ENCODE measurements at regions not wholly inside any gene's neighbourhood (a gene's known extent, or its start where the extent isn't known, plus 50 kb on each side); places are given as distances from the start of the nearest gene placed in this dataset.

DNA sequence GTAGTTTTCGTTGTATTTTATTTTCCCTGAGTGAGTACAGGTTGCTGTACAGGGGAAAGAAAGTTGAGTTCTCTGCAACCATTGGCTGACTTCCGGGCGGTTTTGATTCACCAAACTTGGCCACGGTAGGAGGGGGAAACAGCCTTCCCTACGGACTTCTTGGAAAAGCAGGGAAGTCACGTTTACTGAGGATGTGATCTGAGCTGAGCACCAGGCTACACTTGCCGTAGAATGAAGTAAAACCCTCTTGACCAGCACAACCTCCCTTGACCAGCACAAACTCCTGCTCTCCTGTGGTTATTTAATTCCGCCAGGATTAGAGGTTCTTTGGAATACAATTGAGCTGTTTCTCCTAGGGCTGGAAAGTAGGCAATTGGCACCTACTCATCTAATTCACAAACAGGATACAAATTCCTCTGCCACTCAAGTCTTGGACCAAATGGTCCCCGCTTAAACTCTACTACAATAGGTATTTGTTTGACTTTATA lies 242.0 kb upstream of the RBFOX1 start:
- DNase-seq = no peak

DNA sequence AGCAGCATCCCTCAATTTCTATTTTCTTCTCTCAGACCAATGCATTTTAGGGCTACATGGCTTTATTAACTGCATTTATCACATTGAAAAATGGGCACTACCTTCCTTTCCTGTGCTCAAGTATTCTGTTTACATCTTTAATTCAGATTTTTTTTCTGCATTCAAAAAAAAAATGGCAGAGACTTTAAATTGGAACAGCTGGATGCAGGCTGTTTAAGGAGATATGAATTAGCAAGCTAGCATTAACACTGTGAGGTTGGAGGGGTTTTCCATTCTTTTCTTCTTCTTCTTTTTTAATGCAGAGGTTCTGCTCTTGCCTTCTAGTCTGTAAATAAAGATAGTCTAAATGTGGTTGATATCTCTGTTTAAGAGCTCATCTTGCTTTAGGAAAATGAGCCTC lies 242.9 kb upstream of the RBFOX1 start:
- DNase-seq = no peak

DNA sequence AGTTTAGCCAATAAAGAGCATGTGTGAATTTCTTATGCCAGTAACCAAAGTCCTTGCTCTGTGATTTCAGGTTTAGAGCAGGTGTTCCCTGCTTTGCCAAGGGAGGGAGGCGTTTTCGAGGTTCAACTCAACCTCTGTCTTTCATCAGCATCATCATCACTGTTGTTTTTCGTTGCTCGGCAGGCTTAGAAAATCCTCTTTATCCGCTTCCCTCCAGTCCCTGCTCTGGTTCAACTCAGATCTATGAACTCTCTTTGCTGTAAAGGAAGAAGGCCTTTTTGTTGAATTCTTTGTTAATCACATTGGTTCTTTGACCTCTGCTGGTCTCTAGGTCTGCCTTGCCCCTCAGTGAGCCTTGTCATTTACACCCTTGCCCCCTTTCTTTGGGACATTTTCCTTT lies 243.9 kb upstream of the RBFOX1 start:
- no peak for DNase-seq

DNA sequence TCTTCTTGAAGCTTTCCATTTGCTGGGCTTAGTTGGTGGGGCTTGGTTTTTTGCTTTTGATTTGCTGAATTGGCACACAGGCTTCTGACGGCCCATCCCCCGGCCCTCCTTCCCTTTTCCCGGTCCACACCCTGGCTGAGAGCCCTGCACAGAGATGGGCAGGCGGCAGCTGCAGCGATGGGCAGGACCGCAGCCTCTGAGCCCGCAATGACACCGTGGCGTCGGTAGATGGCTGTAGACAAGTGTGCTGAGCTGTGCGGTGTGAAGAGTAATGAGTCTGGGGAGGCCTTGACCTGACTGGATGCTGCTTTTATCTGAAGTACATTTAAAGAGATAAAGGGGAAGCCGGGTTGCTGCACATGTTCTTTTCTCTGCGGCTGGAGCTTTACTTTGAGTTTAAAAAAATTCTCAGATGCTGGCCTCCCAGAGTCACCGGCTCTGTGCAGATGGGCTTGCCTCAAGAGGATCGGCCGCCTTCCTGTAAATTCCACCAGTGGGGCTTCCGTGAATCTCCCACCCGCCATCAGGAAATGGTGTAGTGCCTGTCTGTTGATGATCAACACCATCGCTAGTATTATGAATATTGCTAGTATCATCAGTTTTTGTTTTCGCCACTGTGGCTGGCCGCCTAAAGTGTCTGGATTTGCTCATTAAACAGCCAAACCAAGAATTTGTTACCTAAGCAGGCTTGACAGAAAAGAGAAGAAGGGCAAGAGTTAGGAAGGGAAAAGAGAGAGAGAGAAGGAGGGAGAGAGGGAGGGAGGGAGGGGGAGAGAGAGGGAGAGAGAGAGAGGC lies 245.6 kb upstream of the RBFOX1 start:
- DNase-seq = peak; percentile 43

DNA sequence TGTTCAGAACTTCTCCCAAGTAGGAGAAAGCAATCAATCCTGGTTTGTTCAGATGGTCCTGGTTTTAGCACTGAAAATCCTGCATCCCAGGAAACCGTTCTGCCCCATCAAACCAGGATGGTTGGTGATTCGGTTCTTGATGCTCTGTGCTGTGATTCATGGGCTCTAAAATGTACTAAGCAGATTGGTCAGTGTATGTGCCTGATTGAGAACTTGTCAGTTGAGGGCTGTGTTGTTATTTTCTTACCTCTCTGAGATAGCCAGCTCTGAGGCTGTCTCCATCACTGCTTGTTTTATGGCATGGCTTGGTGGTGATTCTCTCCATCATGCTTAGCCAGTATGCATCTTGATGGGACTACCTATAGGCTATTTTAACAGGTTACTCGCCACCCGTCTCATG lies 246.9 kb upstream of the RBFOX1 start:
- no peak for DNase-seq

DNA sequence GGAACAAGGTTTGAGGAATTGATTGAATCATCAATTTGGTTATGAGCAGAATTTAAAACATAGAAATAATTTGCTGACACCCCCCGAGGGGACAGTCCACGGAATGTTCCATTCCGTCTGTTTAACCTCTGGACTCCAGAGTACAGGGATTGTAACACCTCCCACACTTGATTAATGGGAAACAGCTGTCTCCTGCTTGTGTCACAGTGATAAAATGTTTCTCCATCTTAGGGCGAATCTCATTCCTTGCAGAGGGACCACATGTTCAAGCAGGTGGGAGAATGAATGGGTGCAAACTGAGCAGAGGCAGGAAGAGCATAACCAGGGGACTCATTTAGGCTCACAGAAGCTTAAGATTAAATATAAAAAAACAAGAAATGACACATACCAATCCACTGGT lies 249.5 kb upstream of the RBFOX1 start:
- no peak for DNase-seq

DNA sequence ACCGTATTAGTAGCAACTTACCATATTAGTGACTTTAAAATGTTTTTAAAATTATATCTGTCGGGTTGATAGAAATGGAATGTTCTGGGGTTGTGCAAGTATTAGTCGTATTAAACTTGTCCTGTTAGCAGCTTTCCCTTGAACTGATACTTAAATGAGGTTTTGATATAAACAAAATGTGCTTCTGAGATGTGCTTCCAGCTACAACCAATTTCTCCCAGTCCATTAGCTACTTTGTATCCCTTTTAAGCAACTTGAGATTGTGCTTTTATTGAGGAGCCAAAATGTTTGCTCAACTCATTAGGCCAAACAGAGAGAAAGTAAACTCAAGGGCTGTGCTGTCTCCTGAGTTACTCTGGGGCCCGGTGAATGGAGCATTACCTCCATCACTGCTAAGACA lies 255.0 kb upstream of the RBFOX1 start:
- no peak for DNase-seq

DNA sequence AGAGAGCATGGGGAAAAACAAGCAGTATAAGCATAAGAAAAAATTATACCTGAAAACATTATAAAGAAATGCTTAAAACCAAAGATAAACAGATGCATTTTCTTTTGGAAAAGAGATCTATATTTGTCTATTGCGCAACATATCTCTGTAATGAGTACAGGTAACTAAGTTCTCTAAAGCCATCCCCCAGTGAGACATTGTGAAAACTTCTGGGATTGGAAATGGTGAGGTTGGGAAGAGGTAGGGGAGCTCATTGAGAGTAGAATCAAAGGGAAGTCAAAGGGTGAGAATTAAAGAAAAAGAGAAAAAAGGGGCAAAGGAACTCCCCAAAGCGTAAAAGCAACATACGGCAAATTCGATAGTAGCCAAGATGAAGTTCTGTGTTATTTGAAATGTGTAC lies 257.9 kb upstream of the RBFOX1 start:
- no peak for DNase-seq

DNA sequence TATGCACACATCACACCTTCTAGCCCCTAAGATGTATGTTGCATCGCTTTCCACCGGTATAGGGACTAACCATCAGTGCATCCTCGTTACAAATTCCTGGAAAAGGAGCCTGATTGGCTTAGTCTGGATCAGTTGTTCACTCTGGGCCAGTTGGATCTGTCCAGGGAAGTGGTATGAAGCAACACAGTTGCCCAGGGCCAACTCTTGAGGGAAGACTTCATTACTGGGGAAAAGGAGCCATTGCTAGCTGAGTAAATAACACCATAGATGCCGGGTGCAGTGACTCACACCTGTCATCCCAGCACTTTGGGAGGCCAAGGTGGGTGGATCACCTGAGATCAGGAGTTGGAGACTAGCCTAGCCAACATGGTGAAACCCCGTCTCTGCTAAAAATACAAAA lies 275.2 kb upstream of the RBFOX1 start:
- DNase-seq = no peak

DNA sequence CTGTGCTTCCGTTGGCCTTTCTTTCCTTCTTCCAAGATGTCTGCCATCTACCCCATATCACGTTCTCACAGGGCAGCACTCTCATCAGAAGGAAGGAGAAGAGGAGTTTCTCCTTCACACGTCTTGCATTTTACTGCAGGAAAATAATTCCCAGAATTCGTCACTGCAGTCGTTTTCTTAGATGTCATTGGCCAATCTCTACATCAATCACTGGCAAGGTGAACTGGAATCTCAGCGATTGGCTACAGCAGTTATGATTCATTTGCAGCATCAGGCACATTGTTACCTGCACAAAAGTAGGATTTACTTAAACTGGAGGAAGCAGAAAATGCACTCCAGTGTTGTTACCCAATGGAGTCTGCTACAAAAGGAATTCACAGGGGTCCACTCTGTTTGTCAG lies 277.2 kb upstream of the RBFOX1 start:
- DNase-seq = peak; percentile 27

DNA sequence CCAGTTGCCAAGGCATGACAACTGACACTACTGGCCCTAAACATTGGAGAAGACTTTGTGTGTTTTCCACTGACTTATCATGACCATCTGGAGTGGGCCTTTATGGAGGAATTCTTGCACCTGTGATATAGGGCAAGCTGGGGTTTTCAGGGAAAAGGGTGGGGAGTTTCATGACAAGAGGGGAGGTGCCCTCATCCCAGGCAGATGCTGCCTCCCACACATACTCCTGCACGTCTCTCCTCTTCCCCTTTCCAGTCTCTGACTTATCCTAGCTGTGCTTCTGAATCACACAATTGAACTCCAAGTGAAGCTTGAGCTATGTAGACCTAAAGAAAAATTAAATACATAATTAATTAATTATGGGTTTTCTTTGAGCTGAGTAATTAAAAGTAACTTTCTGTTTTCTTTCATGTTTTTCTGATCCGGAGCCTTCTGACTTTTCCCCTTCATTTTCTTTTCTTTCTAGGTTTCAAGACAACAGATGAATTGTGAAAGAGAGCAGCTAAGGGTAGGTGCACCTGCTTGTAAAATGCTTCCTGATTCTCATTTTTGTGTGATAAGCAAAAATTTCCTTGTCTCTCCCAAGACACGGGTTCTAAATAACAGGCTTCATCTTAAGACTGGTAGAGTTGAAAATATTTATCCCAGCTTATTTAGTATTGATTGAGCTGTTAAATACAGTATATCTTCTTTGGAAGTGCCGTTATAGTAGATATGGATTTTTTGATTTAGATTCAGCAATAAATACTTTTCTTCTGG lies 280.9 kb upstream of the RBFOX1 start:
- no peak for DNase-seq

DNA sequence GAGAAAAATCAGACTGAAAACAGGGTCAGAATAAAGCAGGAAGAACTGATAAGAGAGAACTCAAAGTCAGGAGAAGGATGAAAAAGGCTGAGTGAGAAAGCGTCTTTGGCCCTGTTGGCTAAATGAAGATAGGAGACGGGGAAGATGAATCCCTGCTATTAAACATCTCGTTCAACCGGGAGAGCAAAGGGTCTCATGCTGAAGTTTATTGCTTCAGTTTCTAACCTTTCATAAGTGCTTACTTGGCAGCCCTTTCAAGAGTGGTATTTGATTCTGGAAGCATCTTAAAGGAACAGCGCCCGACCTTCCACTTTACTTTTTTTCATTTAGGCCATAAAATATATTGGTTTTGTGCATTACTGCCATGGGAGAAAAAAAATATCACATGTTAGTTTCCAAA lies 288.3 kb upstream of the RBFOX1 start:
- no peak for DNase-seq

DNA sequence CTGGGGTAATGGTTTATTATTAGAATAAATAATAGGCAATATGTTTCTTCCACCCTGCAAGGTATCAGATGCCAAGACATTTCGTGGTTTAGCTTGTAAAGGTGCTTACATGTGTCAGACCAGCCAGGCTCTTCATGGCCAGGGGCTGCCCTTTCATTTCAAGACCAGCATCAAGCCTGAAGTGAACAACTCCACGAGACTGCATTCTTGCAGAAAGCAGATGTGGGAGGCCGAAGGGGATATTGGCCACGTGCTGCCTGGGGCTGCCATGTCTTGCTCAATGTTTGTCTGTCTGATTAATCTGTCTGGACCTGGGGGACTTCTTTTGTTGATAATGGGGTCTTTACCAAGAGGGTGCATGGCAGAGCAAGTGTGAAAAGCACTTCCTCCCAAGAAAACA lies 294.2 kb upstream of the RBFOX1 start:
- DNase-seq = no peak

DNA sequence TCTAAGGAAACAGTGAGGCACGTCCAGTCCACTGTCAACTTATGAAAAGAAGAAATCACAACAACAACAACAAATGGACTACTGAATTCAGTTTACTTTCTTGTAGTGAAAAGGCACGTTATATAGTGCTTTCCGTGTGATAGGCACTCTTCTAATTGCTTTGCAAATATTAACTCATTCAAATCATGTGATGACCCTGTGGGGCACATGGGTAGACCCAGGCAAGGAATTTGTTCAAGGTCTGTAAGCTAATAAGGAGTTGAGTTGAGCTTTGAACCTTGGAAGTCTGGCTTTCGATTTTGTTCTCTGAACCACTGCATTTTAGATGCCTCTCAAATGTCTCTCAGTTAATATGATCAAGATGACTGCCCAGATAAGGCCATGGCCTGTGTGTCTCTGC lies 295.1 kb upstream of the RBFOX1 start:
- DNase-seq = no peak

DNA sequence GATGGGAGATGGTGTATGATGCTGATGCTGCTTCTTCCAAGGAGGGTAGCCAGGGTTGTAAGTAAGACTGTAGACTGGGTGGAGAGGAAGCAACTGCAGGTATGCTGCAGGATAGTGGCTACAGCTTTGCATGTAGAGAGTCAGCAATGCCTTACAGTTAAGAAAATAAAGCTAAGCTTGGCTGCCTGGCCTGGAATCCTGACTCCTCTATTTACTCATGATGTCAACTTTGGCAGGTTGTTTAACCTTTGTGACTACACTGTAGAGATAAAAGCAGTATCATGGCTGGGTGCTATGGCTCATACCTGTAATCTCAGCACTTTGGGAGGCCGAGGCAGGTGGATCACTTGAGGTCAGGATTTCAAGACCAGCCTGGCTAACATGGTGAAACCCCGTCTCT lies 301.6 kb upstream of the RBFOX1 start:
- DNase-seq = no peak

DNA sequence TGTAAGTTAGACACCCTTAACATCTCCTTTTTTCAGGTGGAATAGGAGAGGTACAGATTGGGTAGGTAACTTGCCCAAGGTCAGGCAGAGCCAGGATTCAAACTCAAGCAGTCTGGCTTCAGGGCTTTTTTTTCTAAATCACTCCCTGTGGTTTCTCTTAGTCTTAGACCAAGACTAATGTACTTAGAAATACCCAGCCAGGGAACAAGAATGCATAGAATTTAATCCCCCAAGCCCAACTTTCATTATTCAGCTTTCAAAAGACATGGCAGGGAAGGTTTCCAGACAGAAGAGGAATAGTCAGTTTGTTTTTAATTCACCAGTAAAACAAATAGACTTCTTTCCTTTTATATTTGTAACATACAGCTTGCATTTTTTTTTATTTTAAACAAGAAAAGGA lies 305.2 kb upstream of the RBFOX1 start:
- DNase-seq = no peak

DNA sequence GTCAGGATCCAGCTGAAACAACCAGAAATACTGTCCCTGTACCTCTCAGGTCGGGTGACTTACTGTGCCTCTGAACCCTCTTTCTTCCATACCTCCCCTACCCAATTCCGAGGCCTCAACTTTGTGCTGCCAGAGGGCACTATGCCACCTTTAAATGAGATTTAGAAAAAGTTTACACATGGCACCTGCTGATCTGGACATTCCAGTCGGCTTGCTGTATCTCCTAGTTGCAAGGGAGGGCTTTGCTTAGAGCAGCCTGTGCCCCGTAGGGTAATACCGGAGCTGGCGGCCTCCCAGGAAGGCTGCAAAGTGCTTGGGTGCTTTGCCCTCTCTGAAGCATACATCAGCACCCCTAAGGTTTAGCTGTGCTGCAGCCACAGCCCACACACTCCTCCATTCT lies 306.0 kb upstream of the RBFOX1 start:
- DNase-seq = no peak

DNA sequence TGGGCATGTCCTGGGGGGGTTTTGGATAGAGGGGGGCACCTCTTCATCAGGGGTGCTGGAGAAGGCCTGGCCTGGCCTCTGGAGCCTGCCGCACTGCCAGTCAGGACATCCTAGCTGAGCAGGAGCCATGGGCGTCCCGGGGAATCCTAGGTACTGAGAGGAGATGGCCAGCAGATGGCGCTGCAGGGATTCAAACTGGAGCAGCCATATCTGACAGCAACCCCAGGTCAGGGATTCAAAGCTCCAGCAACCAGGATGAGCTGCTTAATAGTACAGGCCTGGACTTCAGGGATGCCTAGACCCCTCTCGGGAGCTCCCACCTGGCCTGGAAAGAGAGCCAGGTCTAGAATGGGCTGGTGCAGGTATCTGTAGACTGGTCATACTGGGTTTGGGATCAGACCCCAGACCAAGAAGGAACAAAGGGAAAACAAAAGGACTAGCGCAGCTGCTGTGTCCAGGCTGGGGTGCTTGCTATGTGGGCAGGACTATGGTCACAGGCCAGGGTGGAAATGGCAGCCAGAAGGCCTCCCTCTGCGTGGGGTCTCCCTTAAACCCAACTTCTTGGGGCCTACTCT lies 306.9 kb upstream of the RBFOX1 start:
- DNase-seq = peak; percentile 64

DNA sequence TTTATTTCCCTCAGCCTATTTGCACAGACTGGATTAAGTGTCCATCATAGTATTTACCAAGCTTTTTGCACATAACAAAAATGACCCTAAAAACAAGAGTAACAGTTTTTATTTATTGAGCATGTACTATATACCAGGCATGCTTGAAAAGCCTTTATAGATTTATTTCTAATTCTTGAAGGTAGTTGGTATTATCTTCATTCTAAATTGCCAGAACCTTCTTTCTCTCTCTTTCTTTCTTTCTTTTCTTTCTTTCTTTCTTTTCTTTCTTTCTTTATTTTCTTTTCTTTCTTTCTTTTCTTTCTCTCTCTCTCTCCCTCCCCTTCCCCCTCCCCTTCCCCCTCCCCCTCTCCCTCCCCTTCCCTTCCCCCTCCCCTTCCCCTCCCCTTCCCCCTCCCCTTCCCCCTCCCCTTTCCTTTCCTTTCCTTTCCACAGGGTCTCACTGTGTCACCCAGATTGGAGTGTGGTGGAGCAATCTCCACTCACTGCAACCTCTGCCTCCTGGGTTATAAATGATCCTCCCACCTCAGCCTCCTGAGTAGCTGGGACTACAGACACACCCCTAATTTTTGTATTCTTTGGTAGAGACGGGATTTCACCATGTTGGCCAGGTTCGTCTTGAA lies 310.9 kb upstream of the RBFOX1 start:
- no peak for DNase-seq

DNA sequence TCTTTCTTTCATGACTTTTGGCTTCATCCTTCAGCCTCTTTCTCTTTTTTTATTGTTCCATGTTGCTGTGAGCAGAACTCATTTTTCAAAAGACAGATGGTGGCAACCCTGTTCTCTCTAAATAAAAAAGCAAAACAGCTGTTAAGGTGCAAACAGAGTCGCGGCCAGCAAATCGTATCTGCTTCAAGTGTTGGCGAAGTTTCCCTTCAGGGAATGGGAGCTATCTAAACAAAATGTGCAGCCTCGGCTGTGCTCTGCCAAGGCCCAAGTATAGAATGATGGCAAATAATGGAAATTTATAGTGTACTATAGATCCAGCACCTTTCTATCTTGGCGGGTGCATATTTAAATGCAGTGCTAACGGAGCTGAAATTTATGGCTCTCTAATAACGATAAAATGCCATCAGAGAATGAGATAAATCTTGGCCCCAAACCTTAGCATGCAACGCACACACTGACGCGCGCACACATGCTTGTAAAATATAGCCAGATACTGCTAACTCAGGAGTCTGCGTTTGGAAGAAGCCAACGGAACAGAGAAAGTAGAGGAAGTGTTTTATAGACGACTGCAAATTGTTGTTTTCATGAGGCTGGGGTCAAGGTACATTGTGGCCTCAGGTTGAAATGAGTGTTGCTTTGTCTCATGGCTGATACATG lies 315.5 kb upstream of the RBFOX1 start:
- no peak for DNase-seq

DNA sequence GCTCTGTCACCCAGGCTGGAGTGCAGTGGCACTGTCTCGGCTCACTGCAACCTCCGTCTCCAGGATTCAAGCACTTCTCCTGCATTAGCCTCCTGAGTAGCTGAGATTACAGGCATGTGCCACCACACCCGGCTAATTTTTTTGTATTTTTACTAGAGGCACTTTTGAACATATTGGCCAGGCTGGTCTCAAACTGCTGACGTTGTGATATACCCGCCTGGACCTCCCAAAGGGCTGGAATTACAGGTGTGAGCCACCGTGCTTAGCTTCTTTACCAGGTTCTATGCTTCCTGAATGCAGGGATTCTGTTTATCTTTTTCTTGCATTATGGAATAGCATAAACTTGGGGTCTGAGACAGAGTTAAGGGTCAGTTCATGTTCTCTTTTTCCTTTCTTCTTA lies 317.9 kb upstream of the RBFOX1 start:
- no peak for DNase-seq

DNA sequence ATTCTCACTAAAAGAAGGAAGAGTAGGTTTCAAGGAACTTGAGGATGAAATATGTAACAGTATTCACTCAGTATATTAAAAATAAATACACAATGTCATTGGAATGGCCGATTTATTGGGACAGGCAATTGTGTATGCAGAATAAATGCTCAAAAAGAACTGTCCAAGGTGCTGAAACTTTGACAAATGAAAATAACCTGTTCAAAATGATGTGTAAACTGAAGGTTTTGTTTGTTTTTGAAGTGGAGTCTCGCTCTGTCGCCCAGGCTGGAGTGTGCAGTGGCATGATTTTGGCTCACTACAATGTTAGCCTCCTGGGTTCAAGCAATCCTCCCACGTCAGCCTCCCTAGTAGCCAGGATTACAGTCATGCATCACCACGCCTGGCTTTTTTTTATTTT lies 318.7 kb upstream of the RBFOX1 start:
- no peak for DNase-seq

DNA sequence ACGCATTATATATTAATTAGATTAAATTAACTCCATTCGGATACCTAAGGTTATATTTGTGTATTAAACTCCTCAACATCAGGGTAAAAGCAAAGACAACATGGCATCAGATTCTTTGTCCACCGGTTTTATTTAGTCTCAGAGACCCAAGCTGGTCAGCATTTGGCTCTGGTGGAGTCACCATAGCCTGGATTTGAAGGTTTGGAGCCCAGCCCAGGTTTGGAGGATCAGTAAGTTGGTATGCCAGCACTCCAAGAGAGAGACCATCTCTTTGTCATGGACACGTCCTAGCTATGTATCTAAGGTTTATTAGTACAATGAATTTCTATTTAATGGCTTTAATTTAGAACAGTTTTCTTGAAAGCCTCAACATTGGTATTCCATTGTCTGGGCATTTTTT lies 328.4 kb upstream of the RBFOX1 start:
- DNase-seq = no peak
